ENCODE measurements at regions not wholly inside any gene's neighbourhood (a gene's known extent, or its start where the extent isn't known, plus 50 kb on each side); places are given as distances from the start of the nearest gene placed in this dataset.

GRCh38 chr11:29012507-29012906, 904.3 kb downstream of the METTL15 start:
- TF ChIP-seq CTCF (IDR thresholded peaks at IDR 0.05) (no peak), POLR2A (IDR thresholded peaks at IDR 0.05) (no peak)

Data from thyroid gland (tissue), 4 donors.